Neural progenitor cell (in vitro differentiated cells): ENCODE measurements at regions not wholly inside any gene's neighbourhood (a gene's known extent, or its start where the extent isn't known, plus 50 kb on each side); places are given as distances from the start of the nearest gene placed in this dataset.

Source experiments
- CTCF ChIP-seq: fragments of 200-600 bp; sonication (generic); IDR thresholded peaks from 2 replicates; pipeline ENCODE4 v1.5.1; 2017; ENCODE audit warnings: antibody characterized with exemption, mild to moderate bottlenecking
- EZH2 ChIP-seq: fragments of 200-600 bp; sonication (generic); IDR thresholded peaks from 2 replicates; pipeline ENCODE4 v1.6.1; 2017; ENCODE audit warnings: antibody characterized with exemption, mild to moderate bottlenecking, moderate library complexity
- EZH2phosphoT487 ChIP-seq: fragments of 200-600 bp; sonication (generic); IDR thresholded peaks from 2 replicates; pipeline ENCODE4 v1.6.1; 2017; ENCODE audit warnings: antibody characterized with exemption

- TF ChIP-seq CTCF (no peak), EZH2 (no peak), EZH2phosphoT487 (no peak)
These were observed 202.2 kb upstream of the TP63 start for GRCh38 chr3:189429019-189429418.
